GM23338 (cell line): ENCODE measurements at regions not wholly inside any gene's neighbourhood (a gene's known extent, or its start where the extent isn't known, plus 50 kb on each side); places are given as distances from the start of the nearest gene placed in this dataset.

ENCODE experiments used
- ATAC-seq: fragments of 200-7000 bp; cut with Tn5 transposase; 3 replicates; pipeline ENCODE4 v1.9.1; 2020
- DNase-seq: peaks from one replicate; pipeline ENCODE4 v3.0.0-alpha.2; 2015; ENCODE audit warnings: low spot score
- H2AFZ ChIP-seq: fragments of 200-600 bp; sonication (generic); 2 replicates; pipeline ENCODE4 v1.8.0; 2016; ENCODE audit warnings: antibody characterized with exemption, mild to moderate bottlenecking, moderate library complexity
- H3F3A ChIP-seq: fragments of 200-600 bp; sonication (generic); replicated peaks from 2 replicates; pipeline ENCODE4 v1.8.0; 2017; ENCODE audit warnings: antibody characterized with exemption, mixed run types, low read depth
- H3K27ac ChIP-seq: fragments of 200-600 bp; sonication (generic); 2 replicates; pipeline ENCODE4 v1.6.1; 2016; ENCODE audit warnings: low read depth
- H3K27me3 ChIP-seq: fragments of 200-600 bp; sonication (generic); 2 replicates; pipeline ENCODE4 v1.8.0; 2016; ENCODE audit warnings: mild to moderate bottlenecking, mixed run types, moderate library complexity; ENCODE audit not compliant: insufficient read depth
- H3K36me3 ChIP-seq: fragments of 200-600 bp; sonication (generic); 2 replicates; pipeline ENCODE4 v1.8.0; 2016; ENCODE audit warnings: mild to moderate bottlenecking; ENCODE audit not compliant: insufficient read depth
- H3K4me1 ChIP-seq: fragments of 200-600 bp; sonication (generic); 2 replicates; pipeline ENCODE4 v1.8.0; 2016; ENCODE audit warnings: mild to moderate bottlenecking, moderate library complexity; ENCODE audit not compliant: insufficient read depth
- H3K4me2 ChIP-seq: fragments of 200-600 bp; sonication (generic); 2 replicates; pipeline ENCODE4 v1.7.1; 2017; ENCODE audit warnings: mixed run types
- H3K4me3 ChIP-seq: fragments of 200-600 bp; sonication (generic); 2 replicates; pipeline ENCODE4 v1.6.1; 2016; ENCODE audit warnings: mixed run types
- H3K79me2 ChIP-seq: fragments of 200-600 bp; sonication (generic); replicated peaks from 2 replicates; pipeline ENCODE4 v1.8.0; 2017; ENCODE audit warnings: mild to moderate bottlenecking; ENCODE audit not compliant: insufficient read depth
- H3K9me2 ChIP-seq: fragments of 200-600 bp; sonication (generic); 2 replicates; pipeline ENCODE4 v1.8.0; 2017; ENCODE audit not compliant: insufficient read depth
- H4K20me1 ChIP-seq: fragments of 200-600 bp; sonication (generic); replicated peaks from 2 replicates; pipeline ENCODE4 v1.8.0; 2017; ENCODE audit warnings: mild to moderate bottlenecking; ENCODE audit not compliant: insufficient read depth
- H3K27ac Mint-ChIP-seq: 2 replicates; pipeline ENCODE4 v1.8.0; 2020; ENCODE audit warnings: inconsistent platforms, mild to moderate bottlenecking, moderate library complexity, mixed read lengths
- H3K27me3 Mint-ChIP-seq: 3 replicates; pipeline ENCODE4 v1.8.0; 2022; ENCODE audit warnings: low read depth, mild to moderate bottlenecking, moderate library complexity, mixed read lengths, inconsistent platforms; ENCODE audit not compliant: insufficient read depth, poor library complexity
- H3K36me3 Mint-ChIP-seq: 3 replicates; pipeline ENCODE4 v1.8.0; 2021; ENCODE audit warnings: low read depth, mild to moderate bottlenecking, inconsistent platforms, moderate library complexity, mixed read lengths
- H3K4me1 Mint-ChIP-seq: 3 replicates; pipeline ENCODE4 v1.8.0; 2020; ENCODE audit warnings: mild to moderate bottlenecking, inconsistent platforms, mixed read lengths
- H3K4me3 Mint-ChIP-seq: 3 replicates; pipeline ENCODE4 v1.8.0; 2021; ENCODE audit warnings: moderate library complexity, mild to moderate bottlenecking, inconsistent platforms, mixed read lengths
- H3K9me3 Mint-ChIP-seq: 3 replicates; pipeline ENCODE4 v1.8.0; 2020; ENCODE audit warnings: moderate library complexity, mild to moderate bottlenecking, inconsistent platforms, mixed read lengths
- CREB1 ChIP-seq: fragments of 250-450 bp; sonication (Bioruptor Pico); IDR thresholded peaks from 2 replicates; pipeline ENCODE4 v1.5.0; 2020; ENCODE audit warnings: low read depth, mild to moderate bottlenecking, moderate library complexity
- CTCF ChIP-seq, 2 experiments: fragments of 200-600 bp in 1 of 2; sonication (generic) in 1 of 2; conservative IDR thresholded peaks; 2 replicates each; pipeline versions ENCODE4 v1.5.1 to v1.6.1; 2016 to 2017; ENCODE audit warnings: antibody characterized with exemption in 2 of 2, low read depth in 2 of 2, mild to moderate bottlenecking in 2 of 2, moderate library complexity in 1 of 2
- ETS1 ChIP-seq: IDR thresholded peaks from 2 replicates; pipeline ENCODE4 v1.6.1; 2016; ENCODE audit warnings: antibody characterized with exemption
- EZH2 ChIP-seq: fragments of 200-600 bp; sonication (generic); IDR thresholded peaks from one replicate; pipeline ENCODE4 v1.8.0; 2017; ENCODE audit warnings: antibody characterized with exemption, mild to moderate bottlenecking, low read depth; ENCODE audit not compliant: unreplicated experiment
- NANOG ChIP-seq: IDR thresholded peaks from 2 replicates; pipeline ENCODE4 v1.6.1; 2016; ENCODE audit warnings: antibody characterized with exemption, borderline replicate concordance
- POLR2AphosphoS5 ChIP-seq: IDR thresholded peaks from 2 replicates; pipeline ENCODE4 v1.6.1; 2016; ENCODE audit warnings: antibody characterized with exemption, low read depth
- REST ChIP-seq: IDR thresholded peaks from one replicate; pipeline ENCODE4 v1.6.1; 2018; ENCODE audit warnings: antibody characterized with exemption; ENCODE audit not compliant: unreplicated experiment
- ZNF114 ChIP-seq: fragments of 250-450 bp; sonication (Bioruptor Pico); IDR thresholded peaks from 2 replicates; pipeline ENCODE4 v1.5.0; 2020; ENCODE audit warnings: mild to moderate bottlenecking, moderate library complexity
- ZNF331 ChIP-seq: fragments of 250-450 bp; sonication (Bioruptor Pico); IDR thresholded peaks from 2 replicates; pipeline ENCODE4 v1.5.0; 2020; ENCODE audit warnings: low read depth, mild to moderate bottlenecking, moderate library complexity
- TF ChIP-seq, protein P1 (sequence below): fragments of 250-450 bp; sonication (Bioruptor Pico); IDR thresholded peaks from 2 replicates; pipeline ENCODE4 v1.5.0; 2020; ENCODE audit warnings: mild to moderate bottlenecking, moderate library complexity

DNA sequence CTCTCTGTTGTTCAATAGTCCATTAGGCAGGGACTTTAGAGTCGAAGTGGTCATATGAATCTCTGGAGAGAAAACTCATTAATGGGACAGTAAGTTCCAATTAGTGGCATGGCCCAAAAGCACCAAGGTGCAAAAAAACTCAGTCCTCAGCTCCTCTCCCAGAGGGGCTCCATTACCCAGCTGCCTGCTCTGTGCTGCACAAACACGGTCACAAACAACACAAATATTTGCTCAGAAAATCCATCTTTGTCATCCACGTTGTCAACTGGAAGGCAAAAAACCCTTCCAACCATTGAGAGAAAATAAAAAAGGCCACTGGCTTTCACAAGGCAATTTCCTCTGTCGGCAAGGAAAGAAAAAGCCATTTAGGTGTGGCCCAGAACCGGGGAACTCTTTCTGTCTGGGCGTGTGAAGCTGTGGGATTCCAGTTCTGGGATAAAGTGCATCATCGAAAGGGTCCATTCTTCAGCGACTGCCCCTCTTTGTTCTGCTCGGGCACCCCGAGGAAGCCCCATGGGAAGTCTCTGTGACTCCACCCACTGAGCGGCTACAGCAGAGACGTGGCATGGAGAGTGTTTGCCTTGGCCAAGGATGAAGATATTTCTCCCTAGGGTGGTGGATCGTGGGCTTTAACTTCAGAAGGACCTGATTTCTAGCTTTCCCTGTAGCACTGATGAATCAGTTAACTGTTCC is 137.6 kb downstream of the VRK1 start:
- no peaks in the 10 kb centered on the region for H3K79me2 ChIP-seq
- H3F3A ChIP-seq = no peaks in the 10 kb centered on the region

More for the DNA sequence above, 137.6 kb downstream of the VRK1 start:
- Histone ChIP-seq H4K20me1 (no peaks in the 10 kb centered on the region), H2AFZ (no peak overlapping the region), H3K27me3 (no peaks in the 10 kb centered on the region), H3K27ac (no peak overlapping the region), H3K36me3 (no peaks in the 10 kb centered on the region), H3K4me3 (no peak overlapping the region), H3K4me1 (no peaks in the 10 kb centered on the region), H3K9me2 (no peaks in the 10 kb centered on the region), H3K4me2 (no peak overlapping the region)
- TF ChIP-seq, protein P1, sequence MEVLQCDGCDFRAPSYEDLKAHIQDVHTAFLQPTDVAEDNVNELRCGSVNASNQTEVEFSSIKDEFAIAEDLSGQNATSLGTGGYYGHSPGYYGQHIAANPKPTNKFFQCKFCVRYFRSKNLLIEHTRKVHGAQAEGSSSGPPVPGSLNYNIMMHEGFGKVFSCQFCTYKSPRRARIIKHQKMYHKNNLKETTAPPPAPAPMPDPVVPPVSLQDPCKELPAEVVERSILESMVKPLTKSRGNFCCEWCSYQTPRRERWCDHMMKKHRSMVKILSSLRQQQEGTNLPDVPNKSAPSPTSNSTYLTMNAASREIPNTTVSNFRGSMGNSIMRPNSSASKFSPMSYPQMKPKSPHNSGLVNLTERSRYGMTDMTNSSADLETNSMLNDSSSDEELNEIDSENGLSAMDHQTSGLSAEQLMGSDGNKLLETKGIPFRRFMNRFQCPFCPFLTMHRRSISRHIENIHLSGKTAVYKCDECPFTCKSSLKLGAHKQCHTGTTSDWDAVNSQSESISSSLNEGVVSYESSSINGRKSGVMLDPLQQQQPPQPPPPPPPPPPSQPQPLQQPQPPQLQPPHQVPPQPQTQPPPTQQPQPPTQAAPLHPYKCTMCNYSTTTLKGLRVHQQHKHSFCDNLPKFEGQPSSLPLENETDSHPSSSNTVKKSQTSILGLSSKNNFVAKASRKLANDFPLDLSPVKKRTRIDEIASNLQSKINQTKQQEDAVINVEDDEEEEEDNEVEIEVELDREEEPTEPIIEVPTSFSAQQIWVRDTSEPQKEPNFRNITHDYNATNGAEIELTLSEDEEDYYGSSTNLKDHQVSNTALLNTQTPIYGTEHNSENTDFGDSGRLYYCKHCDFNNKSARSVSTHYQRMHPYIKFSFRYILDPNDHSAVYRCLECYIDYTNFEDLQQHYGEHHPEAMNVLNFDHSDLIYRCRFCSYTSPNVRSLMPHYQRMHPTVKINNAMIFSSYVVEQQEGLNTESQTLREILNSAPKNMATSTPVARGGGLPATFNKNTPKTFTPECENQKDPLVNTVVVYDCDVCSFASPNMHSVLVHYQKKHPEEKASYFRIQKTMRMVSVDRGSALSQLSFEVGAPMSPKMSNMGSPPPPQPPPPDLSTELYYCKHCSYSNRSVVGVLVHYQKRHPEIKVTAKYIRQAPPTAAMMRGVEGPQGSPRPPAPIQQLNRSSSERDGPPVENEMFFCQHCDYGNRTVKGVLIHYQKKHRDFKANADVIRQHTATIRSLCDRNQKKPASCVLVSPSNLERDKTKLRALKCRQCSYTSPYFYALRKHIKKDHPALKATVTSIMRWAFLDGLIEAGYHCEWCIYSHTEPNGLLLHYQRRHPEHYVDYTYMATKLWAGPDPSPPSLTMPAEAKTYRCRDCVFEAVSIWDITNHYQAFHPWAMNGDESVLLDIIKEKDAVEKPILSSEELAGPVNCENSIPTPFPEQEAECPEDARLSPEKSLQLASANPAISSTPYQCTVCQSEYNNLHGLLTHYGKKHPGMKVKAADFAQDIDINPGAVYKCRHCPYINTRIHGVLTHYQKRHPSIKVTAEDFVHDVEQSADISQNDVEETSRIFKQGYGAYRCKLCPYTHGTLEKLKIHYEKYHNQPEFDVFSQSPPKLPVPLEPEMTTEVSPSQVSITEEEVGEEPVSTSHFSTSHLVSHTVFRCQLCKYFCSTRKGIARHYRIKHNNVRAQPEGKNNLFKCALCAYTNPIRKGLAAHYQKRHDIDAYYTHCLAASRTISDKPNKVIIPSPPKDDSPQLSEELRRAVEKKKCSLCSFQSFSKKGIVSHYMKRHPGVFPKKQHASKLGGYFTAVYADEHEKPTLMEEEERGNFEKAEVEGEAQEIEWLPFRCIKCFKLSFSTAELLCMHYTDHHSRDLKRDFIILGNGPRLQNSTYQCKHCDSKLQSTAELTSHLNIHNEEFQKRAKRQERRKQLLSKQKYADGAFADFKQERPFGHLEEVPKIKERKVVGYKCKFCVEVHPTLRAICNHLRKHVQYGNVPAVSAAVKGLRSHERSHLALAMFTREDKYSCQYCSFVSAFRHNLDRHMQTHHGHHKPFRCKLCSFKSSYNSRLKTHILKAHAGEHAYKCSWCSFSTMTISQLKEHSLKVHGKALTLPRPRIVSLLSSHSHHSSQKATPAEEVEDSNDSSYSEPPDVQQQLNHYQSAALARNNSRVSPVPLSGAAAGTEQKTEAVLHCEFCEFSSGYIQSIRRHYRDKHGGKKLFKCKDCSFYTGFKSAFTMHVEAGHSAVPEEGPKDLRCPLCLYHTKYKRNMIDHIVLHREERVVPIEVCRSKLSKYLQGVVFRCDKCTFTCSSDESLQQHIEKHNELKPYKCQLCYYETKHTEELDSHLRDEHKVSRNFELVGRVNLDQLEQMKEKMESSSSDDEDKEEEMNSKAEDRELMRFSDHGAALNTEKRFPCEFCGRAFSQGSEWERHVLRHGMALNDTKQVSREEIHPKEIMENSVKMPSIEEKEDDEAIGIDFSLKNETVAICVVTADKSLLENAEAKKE (CRISPR knock-in tag) = no peak
- no peak for TF ChIP-seq POLR2AphosphoS5
- no peak for TF ChIP-seq ZNF114 (CRISPR knock-in tag)
- no peak for TF ChIP-seq NANOG
- no peak for TF ChIP-seq ETS1
- no peak for TF ChIP-seq CREB1 (CRISPR knock-in tag)
- TF ChIP-seq CTCF (conservative IDR thresholded peaks at IDR 0.05; ENCODE audit: low read depth in 2 of 2) = no peak
- no peak for TF ChIP-seq ZNF331 (CRISPR knock-in tag)
- no peak for TF ChIP-seq REST
- TF ChIP-seq EZH2 = no peak
- Mint-ChIP-seq H3K36me3 (no peaks in the 10 kb centered on the region; the same call in 2 of the 3 replicates), H3K27me3 (peaks cover 6% of the 10 kb centered on the region), H3K27ac (no peak overlapping the region; the same call in 1 of the 2 replicates), H3K4me1 (no peaks in the 10 kb centered on the region), H3K4me3 (no peak overlapping the region), H3K9me3 (no peaks in the 10 kb centered on the region)
- ATAC-seq (no peak), DNase-seq (no peak)
